Keratinocyte (primary cell): ENCODE measurements at regions not wholly inside any gene's neighbourhood (a gene's known extent, or its start where the extent isn't known, plus 50 kb on each side); places are given as distances from the start of the nearest gene placed in this dataset.

Experiments used
- DNase-seq: peaks from one replicate; pipeline ENCODE4 v3.0.0-alpha.2; 2011; ENCODE audit warnings: low read depth, missing footprints, low spot score
- FAIRE-seq: peaks from 2 replicates; lab custom pipeline; 2011; peaks lifted over from hg19 to GRCh38; lab: Jason Lieb, UNC
- H2AFZ ChIP-seq: 2 replicates; pipeline ENCODE4 v1.6.0; 2012; ENCODE audit warnings: low read length, control low read depth, inconsistent platforms; ENCODE audit not compliant: control insufficient read depth
- H3K27ac ChIP-seq: 2 replicates; pipeline ENCODE4 v1.5.1; 2011; ENCODE audit warnings: low read length; ENCODE audit not compliant: control insufficient read depth, insufficient read depth
- H3K27me3 ChIP-seq: 3 replicates; pipeline ENCODE4 v1.6.0; 2011; ENCODE audit warnings: low read length; ENCODE audit not compliant: control insufficient read depth, insufficient read depth; ENCODE audit errors: extremely low read depth
- H3K36me3 ChIP-seq, 2 experiments: 2 replicates in 1 of 2; 3 replicates in 1 of 2; pipeline ENCODE4 v1.5.1; 2011; ENCODE audit warnings: low read length in 2 of 2, mild to moderate bottlenecking in 1 of 2; ENCODE audit not compliant: control insufficient read depth in 2 of 2, insufficient read depth in 2 of 2; ENCODE audit errors: extremely low read depth in 1 of 2
- H3K4me1 ChIP-seq: 3 replicates; pipeline ENCODE4 v1.5.1; 2011; ENCODE audit warnings: low read length; ENCODE audit not compliant: control insufficient read depth, insufficient read depth; ENCODE audit errors: extremely low read depth
- H3K4me2 ChIP-seq: 3 replicates; pipeline ENCODE4 v1.6.0; 2011; ENCODE audit warnings: low read depth, low read length; ENCODE audit not compliant: control insufficient read depth, insufficient read depth; ENCODE audit errors: extremely low read depth
- H3K4me3 ChIP-seq, 3 experiments: fragments of 200-600 bp in 1 of 3; sonication (generic) in 1 of 3; 2 replicates in 2 of 3; 3 replicates in 1 of 3; pipeline ENCODE4 v1.5.1; 2011 to 2016; ENCODE audit warnings: low read length in 3 of 3, mild to moderate bottlenecking in 3 of 3, control low read depth in 2 of 3, inconsistent platforms in 1 of 3, low read depth in 1 of 3, mixed read lengths in 1 of 3, mixed run types in 1 of 3, moderate library complexity in 1 of 3; ENCODE audit not compliant: control insufficient read depth in 2 of 3, insufficient read depth in 2 of 3; ENCODE audit errors: extremely low read depth in 1 of 3
- H3K79me2 ChIP-seq: 2 replicates; pipeline ENCODE4 v1.6.0; 2012; ENCODE audit warnings: low read length; ENCODE audit not compliant: control insufficient read depth, insufficient read depth
- H3K9ac ChIP-seq: 3 replicates; pipeline ENCODE4 v1.6.0; 2011; ENCODE audit warnings: low read length; ENCODE audit not compliant: control insufficient read depth, insufficient read depth; ENCODE audit errors: extremely low read depth
- H3K9me1 ChIP-seq: 3 replicates; pipeline ENCODE4 v1.6.0; 2011; ENCODE audit warnings: low read length; ENCODE audit not compliant: control insufficient read depth, insufficient read depth; ENCODE audit errors: extremely low read depth
- H3K9me3 ChIP-seq: 2 replicates; pipeline ENCODE4 v1.5.1; 2012; ENCODE audit warnings: low read depth, low read length; ENCODE audit not compliant: control insufficient read depth
- H4K20me1 ChIP-seq: 3 replicates; pipeline ENCODE4 v1.6.0; 2011; ENCODE audit warnings: low read length; ENCODE audit not compliant: control insufficient read depth, insufficient read depth; ENCODE audit errors: extremely low read depth
- CTCF ChIP-seq, 3 experiments: IDR thresholded peaks in 1 of 3; conservative IDR thresholded peaks in 1 of 3; optimal IDR thresholded peaks in 1 of 3; 2 replicates in 2 of 3; 3 replicates in 1 of 3; pipeline versions ENCODE3 to v1.5.1; 2011; ENCODE audit warnings: low read length in 3 of 3, mild to moderate bottlenecking in 3 of 3, moderate library complexity in 2 of 3, control low read depth in 1 of 3, inconsistent platforms in 1 of 3; ENCODE audit not compliant: insufficient read depth in 2 of 3; ENCODE audit errors: extremely low read depth in 1 of 3
- EZH2 ChIP-seq: IDR thresholded peaks from one replicate; pipeline ENCODE4 v1.6.1; 2012; ENCODE audit warnings: inconsistent platforms, mild to moderate bottlenecking, low read length, moderate library complexity
- dilution Hi-C: fragments of 300-500 bp; cut with MboI; formaldehyde crosslinking; loops from one replicate; pipeline ENCODE4 v1.7.0; 2020; ENCODE audit warnings: low sequenced_read_pairs; ENCODE audit not compliant: extremely low pct_ligation_motif_present

GRCh38 chr18:27411911-27412310 lies 226.8 kb upstream of the CHST9 start:
- Histone ChIP-seq H3K4me3 (no peak overlapping the region), H3K4me1 (no peaks in the 10 kb centered on the region), H3K9ac (no peak overlapping the region), H3K27ac (no peak overlapping the region), H3K9me3 (no peaks in the 10 kb centered on the region), H3K36me3 (no peaks in the 10 kb centered on the region), H3K4me2 (no peak overlapping the region), H2AFZ (no peak overlapping the region), H3K27me3 (no peaks in the 10 kb centered on the region), H4K20me1 (no peaks in the 10 kb centered on the region), H3K79me2 (no peaks in the 10 kb centered on the region), H3K9me1 (no peaks in the 10 kb centered on the region)
- dilution Hi-C loops = no loop called here
- TF ChIP-seq EZH2 = no peak
- no peak for TF ChIP-seq CTCF (optimal IDR thresholded peaks at IDR 0.05 in 1 of 3, IDR thresholded peaks at IDR 0.05 in 1 of 3, conservative IDR thresholded peaks at IDR 0.05 in 1 of 3; ENCODE audit: extremely low read depth in 1 of 3, insufficient read depth in 2 of 3, low read length in 3 of 3)
- DNase-seq (no peak), FAIRE-seq (peak; percentile 34)

- H3K79me2 ChIP-seq = no peaks in the 10 kb centered on the region
- H3K36me3 ChIP-seq = no peaks in the 10 kb centered on the region
- no peak overlapping the region for H3K9ac ChIP-seq
- H3K27me3 ChIP-seq = no peaks in the 10 kb centered on the region
- no peaks in the 10 kb centered on the region for H3K9me3 ChIP-seq
- TF ChIP-seq CTCF (optimal IDR thresholded peaks at IDR 0.05 in 1 of 3, IDR thresholded peaks at IDR 0.05 in 1 of 3, conservative IDR thresholded peaks at IDR 0.05 in 1 of 3; ENCODE audit: extremely low read depth in 1 of 3, insufficient read depth in 2 of 3, low read length in 3 of 3) (no peak), EZH2 (no peak)
- no peaks in the 10 kb centered on the region for H4K20me1 ChIP-seq
- H3K27ac ChIP-seq = no peak overlapping the region
- no peaks in the 10 kb centered on the region for H3K4me1 ChIP-seq
- dilution Hi-C loops = no loop called here
- FAIRE-seq = no peak
- no peaks in the 10 kb centered on the region for H3K9me1 ChIP-seq
- H3K4me3 ChIP-seq = no peak overlapping the region
- DNase-seq = no peak
- H3K4me2 ChIP-seq = no peak overlapping the region
- no peak overlapping the region for H2AFZ ChIP-seq
Measured at GRCh38 chr18:27411013-27411412, 225.9 kb upstream of the CHST9 start.
